ENCODE measurements at regions not wholly inside any gene's neighbourhood (a gene's known extent, or its start where the extent isn't known, plus 50 kb on each side); places are given as distances from the start of the nearest gene placed in this dataset.

GRCh38 chr22:48919851-48920589 lies 907.7 kb downstream of the BRD1 start:
- TF ChIP-seq POLR2AphosphoS5 (IDR thresholded peaks at IDR 0.05; ENCODE audit: borderline replicate concordance, low read depth, low read length) (no peak), EZH2 (IDR thresholded peaks at IDR 0.05) (no peak), FOXP2 (optimal IDR thresholded peaks at IDR 0.05; ENCODE audit: control extremely low read depth, extremely low read length, insufficient read depth) (no peak)
